ENCODE measurements at regions not wholly inside any gene's neighbourhood (a gene's known extent, or its start where the extent isn't known, plus 50 kb on each side); places are given as distances from the start of the nearest gene placed in this dataset.

DNA sequence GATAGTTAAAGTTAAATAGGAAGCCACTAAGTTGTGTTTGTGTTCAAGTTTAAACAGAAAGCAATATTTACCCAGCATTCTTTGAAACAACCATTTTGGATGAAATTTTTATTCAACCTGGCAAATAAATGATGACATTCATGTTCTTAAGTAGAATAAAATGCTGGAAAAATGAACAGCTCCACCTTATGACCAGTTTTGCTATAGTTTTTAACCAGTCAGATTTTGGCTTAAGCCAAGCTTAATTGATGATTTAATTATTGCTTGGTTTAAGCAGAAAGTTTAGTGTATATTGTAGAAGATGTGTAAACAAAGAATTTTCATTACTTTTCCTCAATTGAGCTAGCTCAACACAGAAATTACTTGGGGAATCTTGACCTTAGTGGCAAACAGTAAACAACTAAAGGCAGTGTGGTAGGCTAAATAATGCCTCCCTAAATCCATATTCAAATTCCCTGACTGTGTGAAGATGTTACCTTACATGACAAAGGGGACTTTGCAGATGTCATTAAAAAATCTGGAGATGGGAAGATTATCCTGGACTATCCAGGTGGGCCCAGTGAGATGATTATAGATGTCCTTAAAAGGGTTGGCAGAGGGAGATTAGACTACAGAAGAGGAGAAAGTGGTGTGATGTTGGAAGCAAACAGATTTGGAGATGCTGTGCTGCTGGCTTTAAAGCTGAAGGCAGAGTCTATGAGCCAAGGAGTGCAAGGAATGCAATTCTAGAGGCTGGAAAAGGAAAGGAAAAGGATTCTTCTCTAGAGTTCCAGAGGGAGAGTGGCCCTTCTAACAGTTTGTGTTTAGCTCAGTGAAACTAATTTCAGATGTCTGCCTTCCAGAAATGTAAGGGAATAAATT, 448.6 kb upstream of the GOLIM4 start (continued):
- TF ChIP-seq POLR2AphosphoS5 (IDR thresholded peaks at IDR 0.05; ENCODE audit: low read depth) (no peak), ZNF331 (CRISPR knock-in tag; IDR thresholded peaks at IDR 0.05; ENCODE audit: low read depth) (no peak), STAT1 (IDR thresholded peaks at IDR 0.05; ENCODE audit: unreplicated experiment) (no peak), JUNB (IDR thresholded peaks at IDR 0.05; ENCODE audit: unreplicated experiment) (no peak), NANOG (IDR thresholded peaks at IDR 0.05; ENCODE audit: borderline replicate concordance) (0 out of 2 replicates have a peak, but pooled peaks have one; percentile 10), CREB1 (CRISPR knock-in tag; IDR thresholded peaks at IDR 0.05; ENCODE audit: low read depth) (no peak), EZH2phosphoT487 (IDR thresholded peaks at IDR 0.05; ENCODE audit: unreplicated experiment) (no peak), EZH2 (IDR thresholded peaks at IDR 0.05; ENCODE audit: low read depth, unreplicated experiment) (no peak), ZNF114 (CRISPR knock-in tag; IDR thresholded peaks at IDR 0.05) (no peak)
- TF ChIP-seq, protein P1, sequence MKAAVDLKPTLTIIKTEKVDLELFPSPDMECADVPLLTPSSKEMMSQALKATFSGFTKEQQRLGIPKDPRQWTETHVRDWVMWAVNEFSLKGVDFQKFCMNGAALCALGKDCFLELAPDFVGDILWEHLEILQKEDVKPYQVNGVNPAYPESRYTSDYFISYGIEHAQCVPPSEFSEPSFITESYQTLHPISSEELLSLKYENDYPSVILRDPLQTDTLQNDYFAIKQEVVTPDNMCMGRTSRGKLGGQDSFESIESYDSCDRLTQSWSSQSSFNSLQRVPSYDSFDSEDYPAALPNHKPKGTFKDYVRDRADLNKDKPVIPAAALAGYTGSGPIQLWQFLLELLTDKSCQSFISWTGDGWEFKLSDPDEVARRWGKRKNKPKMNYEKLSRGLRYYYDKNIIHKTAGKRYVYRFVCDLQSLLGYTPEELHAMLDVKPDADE (IDR thresholded peaks at IDR 0.05), result no peak
- TF ChIP-seq, protein P2, sequence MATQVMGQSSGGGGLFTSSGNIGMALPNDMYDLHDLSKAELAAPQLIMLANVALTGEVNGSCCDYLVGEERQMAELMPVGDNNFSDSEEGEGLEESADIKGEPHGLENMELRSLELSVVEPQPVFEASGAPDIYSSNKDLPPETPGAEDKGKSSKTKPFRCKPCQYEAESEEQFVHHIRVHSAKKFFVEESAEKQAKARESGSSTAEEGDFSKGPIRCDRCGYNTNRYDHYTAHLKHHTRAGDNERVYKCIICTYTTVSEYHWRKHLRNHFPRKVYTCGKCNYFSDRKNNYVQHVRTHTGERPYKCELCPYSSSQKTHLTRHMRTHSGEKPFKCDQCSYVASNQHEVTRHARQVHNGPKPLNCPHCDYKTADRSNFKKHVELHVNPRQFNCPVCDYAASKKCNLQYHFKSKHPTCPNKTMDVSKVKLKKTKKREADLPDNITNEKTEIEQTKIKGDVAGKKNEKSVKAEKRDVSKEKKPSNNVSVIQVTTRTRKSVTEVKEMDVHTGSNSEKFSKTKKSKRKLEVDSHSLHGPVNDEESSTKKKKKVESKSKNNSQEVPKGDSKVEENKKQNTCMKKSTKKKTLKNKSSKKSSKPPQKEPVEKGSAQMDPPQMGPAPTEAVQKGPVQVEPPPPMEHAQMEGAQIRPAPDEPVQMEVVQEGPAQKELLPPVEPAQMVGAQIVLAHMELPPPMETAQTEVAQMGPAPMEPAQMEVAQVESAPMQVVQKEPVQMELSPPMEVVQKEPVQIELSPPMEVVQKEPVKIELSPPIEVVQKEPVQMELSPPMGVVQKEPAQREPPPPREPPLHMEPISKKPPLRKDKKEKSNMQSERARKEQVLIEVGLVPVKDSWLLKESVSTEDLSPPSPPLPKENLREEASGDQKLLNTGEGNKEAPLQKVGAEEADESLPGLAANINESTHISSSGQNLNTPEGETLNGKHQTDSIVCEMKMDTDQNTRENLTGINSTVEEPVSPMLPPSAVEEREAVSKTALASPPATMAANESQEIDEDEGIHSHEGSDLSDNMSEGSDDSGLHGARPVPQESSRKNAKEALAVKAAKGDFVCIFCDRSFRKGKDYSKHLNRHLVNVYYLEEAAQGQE (IDR thresholded peaks at IDR 0.05; ENCODE audit: unreplicated experiment), result no peak

DNA sequence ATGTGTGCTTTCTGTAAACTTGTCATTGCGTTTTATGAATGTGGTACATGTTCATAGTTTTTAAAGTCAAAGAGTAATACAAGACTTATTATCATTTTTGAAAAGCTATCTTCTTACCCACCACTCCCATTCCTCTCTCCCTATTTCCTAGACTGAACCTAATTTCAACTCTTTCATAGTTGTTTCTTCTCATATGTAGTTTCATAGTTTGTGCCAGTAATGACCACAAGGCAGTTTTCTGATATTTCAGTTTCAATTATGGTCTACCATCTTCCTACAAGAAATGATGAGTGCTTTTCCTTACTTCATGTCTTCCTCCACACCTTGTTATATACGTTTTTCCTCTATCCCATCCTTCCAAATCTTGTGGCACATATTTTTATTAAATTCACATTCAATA, 445.0 kb upstream of the GOLIM4 start:
- H3K79me2 ChIP-seq (replicated peaks; ENCODE audit: insufficient read depth), result no peaks in the 10 kb centered on the region
- ATAC-seq (no peak), DNase-seq (ENCODE audit: low spot score) (no peak)
- peaks cover 34% of the 10 kb centered on the region for H3K4me1 ChIP-seq (ENCODE audit: insufficient read depth)
- Mint-ChIP-seq H3K36me3 (ENCODE audit: low read depth) (no peaks in the 10 kb centered on the region; the same call in 2 of the 3 replicates), H3K27me3 (ENCODE audit: insufficient read depth, low read depth, poor library complexity) (no peaks in the 10 kb centered on the region), H3K27ac (no peak overlapping the region), H3K9me3 (no peaks in the 10 kb centered on the region), H3K4me3 (no peak overlapping the region), H3K4me1 (peaks cover 36% of the 10 kb centered on the region)
- H3K9me2 ChIP-seq (ENCODE audit: insufficient read depth), result no peaks in the 10 kb centered on the region
- H4K20me1 ChIP-seq (replicated peaks; ENCODE audit: insufficient read depth), result no peaks in the 10 kb centered on the region
- H3K27me3 ChIP-seq (ENCODE audit: insufficient read depth), result no peaks in the 10 kb centered on the region
- no peak overlapping the region for H3K27ac ChIP-seq (ENCODE audit: low read depth)
- no peak overlapping the region for H2AFZ ChIP-seq
- H3F3A ChIP-seq (replicated peaks; ENCODE audit: low read depth), result no peaks in the 10 kb centered on the region
- H3K4me2 ChIP-seq, result no peak overlapping the region
- no peak overlapping the region for H3K4me3 ChIP-seq
- no peaks in the 10 kb centered on the region for H3K36me3 ChIP-seq (ENCODE audit: insufficient read depth)
- TF ChIP-seq, protein P3, sequence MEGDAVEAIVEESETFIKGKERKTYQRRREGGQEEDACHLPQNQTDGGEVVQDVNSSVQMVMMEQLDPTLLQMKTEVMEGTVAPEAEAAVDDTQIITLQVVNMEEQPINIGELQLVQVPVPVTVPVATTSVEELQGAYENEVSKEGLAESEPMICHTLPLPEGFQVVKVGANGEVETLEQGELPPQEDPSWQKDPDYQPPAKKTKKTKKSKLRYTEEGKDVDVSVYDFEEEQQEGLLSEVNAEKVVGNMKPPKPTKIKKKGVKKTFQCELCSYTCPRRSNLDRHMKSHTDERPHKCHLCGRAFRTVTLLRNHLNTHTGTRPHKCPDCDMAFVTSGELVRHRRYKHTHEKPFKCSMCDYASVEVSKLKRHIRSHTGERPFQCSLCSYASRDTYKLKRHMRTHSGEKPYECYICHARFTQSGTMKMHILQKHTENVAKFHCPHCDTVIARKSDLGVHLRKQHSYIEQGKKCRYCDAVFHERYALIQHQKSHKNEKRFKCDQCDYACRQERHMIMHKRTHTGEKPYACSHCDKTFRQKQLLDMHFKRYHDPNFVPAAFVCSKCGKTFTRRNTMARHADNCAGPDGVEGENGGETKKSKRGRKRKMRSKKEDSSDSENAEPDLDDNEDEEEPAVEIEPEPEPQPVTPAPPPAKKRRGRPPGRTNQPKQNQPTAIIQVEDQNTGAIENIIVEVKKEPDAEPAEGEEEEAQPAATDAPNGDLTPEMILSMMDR (conservative IDR thresholded peaks at IDR 0.05; ENCODE audit: low read depth in 2 of 2), result no peak
- TF ChIP-seq CREB1 (CRISPR knock-in tag; IDR thresholded peaks at IDR 0.05; ENCODE audit: low read depth) (no peak), JUNB (IDR thresholded peaks at IDR 0.05; ENCODE audit: unreplicated experiment) (no peak)

Data from GM23338 (cell line).